Endothelial cell of umbilical vein (primary cell): ENCODE measurements at regions not wholly inside any gene's neighbourhood (a gene's known extent, or its start where the extent isn't known, plus 50 kb on each side); places are given as distances from the start of the nearest gene placed in this dataset.

Experiments
- BruUV-seq: library from RNA; stranded (reverse); fragments of 400-500 nt; replicated peaks from 2 replicates; lab custom pipeline; 2021; lab: Mats Ljungman, UMichigan
- CTCF ChIA-PET: fragments of 300-600, 350-600 bp; sonication (Branson Sonifier 250); formaldehyde crosslinking; loops from one replicate; lab custom pipeline; 2021; ENCODE audit warnings: antibody characterized with exemption, inconsistent platforms; lab: Charles Lee
- POLR2A ChIA-PET: fragments of 300-600, 350-600 bp; sonication (Branson Sonifier 250); formaldehyde crosslinking; loops from one replicate; lab custom pipeline; 2021; ENCODE audit warnings: antibody characterized with exemption, inconsistent platforms; lab: Charles Lee
- DNase-seq: peaks from one replicate; pipeline ENCODE4 v3.0.0-alpha.2; 2011; ENCODE audit warnings: low read depth, low spot score
- FAIRE-seq: peaks from 2 replicates; lab custom pipeline; 2011; peaks lifted over from hg19 to GRCh38; lab: Jason Lieb, UNC
- H2AFZ ChIP-seq: 2 replicates; pipeline ENCODE4 v1.6.0; 2012; ENCODE audit warnings: low read depth, low read length, control low read depth, inconsistent platforms
- H3K27ac ChIP-seq: 2 replicates; pipeline ENCODE4 v1.5.1; 2011; ENCODE audit warnings: low read depth, mild to moderate bottlenecking, control low read depth, low read length, moderate library complexity; ENCODE audit not compliant: insufficient read depth
- H3K27me3 ChIP-seq, 2 experiments: 2 replicates each; pipeline versions ENCODE4 v1.6.0 to v1.6.1; 2011; ENCODE audit warnings: low read length in 2 of 2, mixed read lengths in 1 of 2; ENCODE audit not compliant: control insufficient read depth in 2 of 2, insufficient read depth in 2 of 2
- H3K36me3 ChIP-seq, 2 experiments: 2 replicates in 1 of 2; 3 replicates in 1 of 2; pipeline ENCODE4 v1.5.1; 2011; ENCODE audit warnings: low read length in 2 of 2, mild to moderate bottlenecking in 1 of 2, moderate library complexity in 1 of 2; ENCODE audit not compliant: control insufficient read depth in 2 of 2, insufficient read depth in 2 of 2; ENCODE audit errors: extremely low read depth in 1 of 2
- H3K4me1 ChIP-seq: 3 replicates; pipeline ENCODE4 v1.5.1; 2011; ENCODE audit warnings: mild to moderate bottlenecking, low read length; ENCODE audit not compliant: control insufficient read depth, insufficient read depth; ENCODE audit errors: extremely low read depth
- H3K4me2 ChIP-seq: 2 replicates; pipeline ENCODE4 v1.6.1; 2011; ENCODE audit warnings: low read length, control low read depth, mixed read lengths; ENCODE audit not compliant: insufficient read depth
- H3K4me3 ChIP-seq, 3 experiments: fragments of 200-600 bp in 1 of 3; sonication (generic), shearing (Covaris generic) in 1 of 3; replicated peaks in 1 of 3; 2 replicates each; pipeline ENCODE4 v1.5.1; 2011 to 2016; ENCODE audit warnings: control low read depth in 3 of 3, low read length in 3 of 3, mild to moderate bottlenecking in 2 of 3, inconsistent platforms in 1 of 3, low read depth in 1 of 3, moderate library complexity in 1 of 3; ENCODE audit not compliant: insufficient read depth in 1 of 3
- H3K79me2 ChIP-seq: 2 replicates; pipeline ENCODE4 v1.6.0; 2012; ENCODE audit warnings: low read length, inconsistent platforms; ENCODE audit not compliant: control insufficient read depth, insufficient read depth
- H3K9ac ChIP-seq: replicated peaks from 2 replicates; pipeline ENCODE3; 2011; ENCODE audit warnings: low read length, control low read depth; ENCODE audit not compliant: insufficient read depth; ENCODE audit errors: extremely low read depth
- H3K9me1 ChIP-seq: replicated peaks from 3 replicates; pipeline ENCODE4 v1.6.0; 2011; ENCODE audit warnings: mild to moderate bottlenecking, low read length; ENCODE audit not compliant: control insufficient read depth, insufficient read depth; ENCODE audit errors: extremely low read depth
- H3K9me3 ChIP-seq: replicated peaks from 2 replicates; pipeline ENCODE4 v1.5.1; 2012; ENCODE audit warnings: low read length, inconsistent platforms; ENCODE audit not compliant: control insufficient read depth, insufficient read depth
- H4K20me1 ChIP-seq: replicated peaks from 2 replicates; pipeline ENCODE3; 2011; ENCODE audit warnings: mild to moderate bottlenecking, low read length; ENCODE audit not compliant: control insufficient read depth, insufficient read depth; ENCODE audit errors: extremely low read depth
- CTCF ChIP-seq, 2 donors: IDR thresholded peaks; 1 replicate in 1 of 2; 2 replicates in 1 of 2; pipeline ENCODE4 v1.5.1; 2011; ENCODE audit warnings: low read length in 2 of 2, mild to moderate bottlenecking in 2 of 2, moderate library complexity in 2 of 2, control low read depth in 1 of 2, inconsistent platforms in 1 of 2, low read depth in 1 of 2; ENCODE audit not compliant: insufficient read depth in 1 of 2; ENCODE audit errors: extremely low read depth in 1 of 2
- EZH2 ChIP-seq: IDR thresholded peaks from 2 replicates; pipeline ENCODE4 v1.6.1; 2012; ENCODE audit warnings: borderline replicate concordance, low read depth, mild to moderate bottlenecking, moderate library complexity, low read length, inconsistent platforms; ENCODE audit not compliant: severe bottlenecking
- FOS ChIP-seq: IDR thresholded peaks from 2 replicates; pipeline ENCODE4 v1.6.1; 2011; ENCODE audit warnings: mild to moderate bottlenecking, low read length, moderate library complexity, borderline replicate concordance; ENCODE audit not compliant: insufficient read depth
- GATA2 ChIP-seq: IDR thresholded peaks from 2 replicates; pipeline ENCODE4 v1.7.0; 2011; ENCODE audit warnings: low read depth, mild to moderate bottlenecking, moderate library complexity, mixed read lengths, low read length; ENCODE audit not compliant: insufficient read length, insufficient read depth
- JUN ChIP-seq: IDR thresholded peaks from 2 replicates; pipeline ENCODE4 v1.6.1; 2011; ENCODE audit warnings: borderline replicate concordance, low read depth; ENCODE audit not compliant: insufficient read length, insufficient read depth
- MAX ChIP-seq: IDR thresholded peaks from 2 replicates; pipeline ENCODE4 v1.6.1; 2011; ENCODE audit not compliant: insufficient read depth, insufficient read length
- MYC ChIP-seq: IDR thresholded peaks from one replicate; pipeline ENCODE4 v1.6.1; 2011; ENCODE audit warnings: mild to moderate bottlenecking, low read depth, low read length
- POLR2A ChIP-seq: IDR thresholded peaks from 2 replicates; pipeline ENCODE4 v1.6.1; 2012; ENCODE audit warnings: low read depth, mild to moderate bottlenecking, control low read depth, low read length
- POLR2AphosphoS5 ChIP-seq: IDR thresholded peaks from 2 replicates; pipeline ENCODE4 v1.6.1; 2012; ENCODE audit warnings: low read depth, mild to moderate bottlenecking, control low read depth, low read length, moderate library complexity; ENCODE audit not compliant: insufficient read depth
- dilution Hi-C: fragments of 300-500 bp; cut with MboI; formaldehyde crosslinking; loops from one replicate; pipeline ENCODE4 v1.15.0; 2019; ENCODE audit warnings: low sequenced_read_pairs; ENCODE audit not compliant: extremely low pct_ligation_motif_present
- intact Hi-C: fragments of 100-400 bp; cut with micrococcal nuclease; formaldehyde crosslinking; loops from one replicate; pipeline ENCODE4 v1.10.0; 2022

GRCh38 chr7:114152314-114152938 lies 233.6 kb upstream of the PPP1R3A start:
- Histone ChIP-seq H4K20me1 (no peaks in the 10 kb centered on the region), H3K9me1 (no peaks in the 10 kb centered on the region), H3K79me2 (no peaks in the 10 kb centered on the region), H3K9ac (no peak overlapping the region), H3K36me3 (no peaks in the 10 kb centered on the region), H3K4me2 (no peak overlapping the region), H3K4me1 (no peaks in the 10 kb centered on the region), H3K27ac (no peak overlapping the region), H2AFZ (no peak overlapping the region), H3K4me3 (no peak overlapping the region), H3K27me3 (peaks cover 0 to 1% of the 10 kb centered on the region in 2 experiments), H3K9me3 (no peaks in the 10 kb centered on the region)
- DNase-seq (no peak), FAIRE-seq (no peak)
- intact Hi-C loops (no loop called here), dilution Hi-C loops (no loop called here)
- BruUV-seq: no TSS peak
- TF ChIP-seq CTCF (IDR thresholded peaks at IDR 0.05; ENCODE audit: extremely low read depth in 1 of 2, insufficient read depth in 1 of 2, low read depth in 1 of 2, low read length in 2 of 2) (no peak), POLR2AphosphoS5 (no peak), FOS (no peak)
- ChIA-PET CTCF (no interaction called here), POLR2A (no interaction called here)

GRCh38 chr7:114151777-114152176 lies 233.0 kb upstream of the PPP1R3A start:
- TF ChIP-seq FOS (no peak), GATA2 (no peak), EZH2 (no peak), JUN (no peak), CTCF (IDR thresholded peaks at IDR 0.05; ENCODE audit: extremely low read depth in 1 of 2, insufficient read depth in 1 of 2, low read depth in 1 of 2, low read length in 2 of 2) (no peak), MYC (no peak), POLR2AphosphoS5 (no peak), MAX (no peak), POLR2A (no peak)
- intact Hi-C loops: no loop called here
- Histone ChIP-seq H3K79me2 (no peaks in the 10 kb centered on the region), H3K36me3 (no peaks in the 10 kb centered on the region), H2AFZ (no peak overlapping the region), H3K27ac (no peak overlapping the region), H3K9me3 (no peaks in the 10 kb centered on the region), H4K20me1 (no peaks in the 10 kb centered on the region), H3K9ac (no peak overlapping the region), H3K4me2 (no peak overlapping the region), H3K4me3 (no peak overlapping the region), H3K9me1 (no peaks in the 10 kb centered on the region), H3K27me3 (peaks cover 0 to 1% of the 10 kb centered on the region in 2 experiments), H3K4me1 (no peaks in the 10 kb centered on the region)
- no TSS peak for BruUV-seq
- no peak for FAIRE-seq
- dilution Hi-C loops: no loop called here
- DNase-seq: no peak
- ChIA-PET CTCF (interaction anchor here (0.9 kb wide), 1 partner anchor 16 kb away, joined by 3 read pairs; no protein-coding TSS in a partner anchor), POLR2A (no interaction called here)
